HCT116 (cell line): ENCODE measurements at regions not wholly inside any gene's neighbourhood (a gene's known extent, or its start where the extent isn't known, plus 50 kb on each side); places are given as distances from the start of the nearest gene placed in this dataset.

Experiments used
- ATF3 ChIP-seq: IDR thresholded peaks from 2 replicates; pipeline ENCODE4 v1.6.1; 2012
- CTCF ChIP-seq, 3 experiments: fragments of 200-600 bp in 1 of 3; sonication (generic) in 1 of 3; IDR thresholded peaks in 2 of 3; conservative IDR thresholded peaks in 1 of 3; 2 replicates each; pipeline ENCODE4 v1.5.1; 2012 to 2017; ENCODE audit warnings: low read depth in 2 of 3, low read length in 2 of 3, antibody characterized with exemption in 1 of 3, borderline replicate concordance in 1 of 3, control low read depth in 1 of 3, mild to moderate bottlenecking in 1 of 3, mixed read lengths in 1 of 3, mixed run types in 1 of 3, moderate library complexity in 1 of 3; ENCODE audit not compliant: insufficient read depth in 1 of 3
- ELF1 ChIP-seq: IDR thresholded peaks from 2 replicates; pipeline ENCODE4 v1.6.1; 2012; ENCODE audit warnings: low read depth, borderline replicate concordance
- EZH2 ChIP-seq: fragments of 200-600 bp; sonication (generic); IDR thresholded peaks from 2 replicates; pipeline ENCODE4 v1.6.1; 2017; ENCODE audit warnings: antibody characterized with exemption, mixed run types
- POLR2A ChIP-seq: IDR thresholded peaks from 2 replicates; pipeline ENCODE4 v1.7.0; 2011; ENCODE audit warnings: borderline replicate concordance; ENCODE audit not compliant: insufficient read depth, insufficient read length; ENCODE audit errors: extremely low read depth
- POLR2AphosphoS5 ChIP-seq: IDR thresholded peaks from 2 replicates; pipeline ENCODE4 v1.6.1; 2011; ENCODE audit warnings: mild to moderate bottlenecking, low read depth, low read length, moderate library complexity
- REST ChIP-seq: IDR thresholded peaks from 2 replicates; pipeline ENCODE4 v1.6.1; 2012; ENCODE audit warnings: low read depth
- SIN3A ChIP-seq: IDR thresholded peaks from 2 replicates; pipeline ENCODE4 v1.6.1; 2012; ENCODE audit warnings: low read depth
- SRF ChIP-seq: IDR thresholded peaks from 2 replicates; pipeline ENCODE4 v1.6.1; 2012; ENCODE audit warnings: low read depth
- ZNF274 ChIP-seq: fragments of 200-500 bp; sonication (Bioruptor generic); IDR thresholded peaks from 2 replicates; pipeline ENCODE4 v1.6.1; 2014; ENCODE audit warnings: mild to moderate bottlenecking, low read depth, low read length, inconsistent platforms

- TF ChIP-seq ATF3 = no peak
- TF ChIP-seq ZNF274 = no peak
- TF ChIP-seq CTCF (IDR thresholded peaks at IDR 0.05 in 2 of 3, conservative IDR thresholded peaks at IDR 0.05 in 1 of 3; ENCODE audit: borderline replicate concordance in 1 of 3, insufficient read depth in 1 of 3, low read depth in 2 of 3, low read length in 2 of 3) = no peak
- TF ChIP-seq POLR2A = no peak
- TF ChIP-seq SRF = no peak
- no peak for TF ChIP-seq POLR2AphosphoS5
- TF ChIP-seq REST = no peak
- TF ChIP-seq EZH2 = no peak
- no peak for TF ChIP-seq SIN3A
- TF ChIP-seq ELF1 = no peak
Observed at GRCh38 chr4:146062340-146062739, 113.2 kb upstream of the LSM6 start.
